Skin of body (tissue), 1 donor: ENCODE measurements at regions not wholly inside any gene's neighbourhood (a gene's known extent, or its start where the extent isn't known, plus 50 kb on each side); places are given as distances from the start of the nearest gene placed in this dataset.
"Not testable (repeated sequence)": the region's sequence is repeated elsewhere in the genome, so short reads cannot be mapped to it uniquely, and the experiment has no call there.

Experiments used
- DNase-seq: peaks from one replicate; lab custom pipeline; 2025; lab: John Stamatoyannopoulos, UW

DNA sequence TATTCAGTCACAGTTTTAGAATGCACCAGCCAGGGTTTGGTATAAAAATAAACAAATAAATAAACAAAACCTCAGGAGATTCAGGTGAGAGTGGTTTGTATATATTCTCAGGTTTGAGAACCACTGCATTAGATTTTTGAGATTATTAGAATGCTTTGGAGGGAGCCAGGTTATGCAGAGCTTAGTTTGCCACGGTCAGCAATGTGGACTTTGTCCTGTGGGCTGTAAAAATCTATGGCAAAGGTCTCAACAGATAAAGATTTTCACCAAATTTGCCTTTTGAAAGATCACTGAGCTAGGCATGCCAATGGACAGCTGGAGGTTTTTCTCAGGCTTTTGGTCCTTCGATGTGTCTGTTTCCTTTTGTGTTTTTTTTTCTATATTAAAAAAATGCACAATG, 650.1 kb upstream of the RAG2 start:
- DNase-seq: no peak

DNA sequence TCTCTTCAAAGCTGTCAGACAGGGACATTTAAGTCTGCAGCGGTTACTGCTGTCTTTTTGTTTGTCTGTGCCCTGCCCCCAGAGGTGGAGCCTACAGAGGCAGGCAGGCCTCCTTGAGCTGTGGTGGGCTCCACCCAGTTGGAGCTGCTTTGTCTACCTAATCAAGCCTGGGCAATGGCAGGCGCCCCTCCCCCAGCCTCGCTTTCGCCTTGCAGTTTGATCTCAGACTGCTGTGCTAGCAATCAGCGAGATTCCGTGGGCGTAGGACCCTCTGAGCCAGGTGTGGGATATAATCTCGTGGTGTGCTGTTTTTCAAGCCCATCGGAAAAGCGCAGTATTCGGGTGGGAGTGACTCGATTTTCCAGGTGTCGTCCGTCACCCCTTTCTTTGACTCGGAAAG, 648.1 kb upstream of the RAG2 start:
- not testable (repeated sequence) for DNase-seq

DNA sequence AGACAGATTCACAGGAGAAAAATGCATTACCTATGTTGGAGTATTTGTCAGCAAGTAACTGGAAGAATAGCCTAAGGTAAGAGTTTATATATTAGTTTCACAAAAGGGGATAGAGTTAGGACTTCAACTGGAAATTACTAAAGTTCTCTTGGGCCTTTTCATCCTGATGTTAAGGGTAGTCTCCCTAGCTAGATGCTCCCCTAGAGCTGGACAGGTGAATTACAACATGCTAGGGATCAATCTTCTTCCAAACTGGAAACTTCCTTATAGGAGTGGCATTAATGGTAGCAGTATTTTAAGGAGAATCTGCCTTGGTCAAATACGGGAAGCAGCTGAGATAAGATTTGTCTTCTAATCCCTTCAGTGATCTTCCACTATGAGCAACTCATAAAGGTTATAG, 632.8 kb upstream of the RAG2 start:
- no peak for DNase-seq

DNA sequence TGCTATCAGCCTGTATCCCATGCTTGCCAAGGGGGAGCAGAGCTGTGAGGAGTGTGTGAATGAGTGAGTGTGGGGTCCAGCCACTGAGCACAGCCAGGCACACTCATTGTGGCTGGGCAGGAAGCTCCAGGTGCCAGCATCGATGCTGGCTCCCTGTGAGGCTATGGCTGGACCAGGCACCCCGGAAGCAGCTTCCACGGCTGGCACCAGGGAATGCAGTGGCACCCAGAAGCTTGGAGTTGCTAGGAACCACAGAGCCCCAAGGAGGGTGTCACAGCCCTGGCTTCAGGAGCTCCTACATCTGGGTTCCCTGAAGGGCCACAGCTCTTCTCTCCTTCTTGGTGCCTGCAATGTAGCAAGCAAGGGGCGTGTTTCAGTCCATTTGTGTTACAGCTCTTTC, 625.9 kb upstream of the RAG2 start:
- DNase-seq: no peak

DNA sequence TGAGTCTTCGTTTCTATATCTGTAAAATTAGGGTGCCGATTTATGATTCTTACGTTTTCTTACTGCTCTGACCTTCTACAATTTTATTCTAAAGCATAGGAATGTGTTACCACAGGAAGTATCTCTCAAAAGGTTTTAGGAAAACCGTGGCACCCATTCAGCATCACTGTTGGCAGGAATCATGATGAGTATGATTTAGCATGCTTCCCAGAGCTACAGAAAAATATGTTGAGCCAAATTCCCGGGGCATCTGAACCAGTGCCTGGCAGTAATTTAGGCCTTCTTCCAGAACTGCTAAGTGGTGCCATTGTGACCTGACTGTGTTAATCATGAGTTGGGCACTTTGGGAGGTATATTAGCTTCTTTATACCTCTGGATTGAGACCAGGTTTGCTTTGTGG, 605.0 kb upstream of the RAG2 start:
- no peak for DNase-seq

DNA sequence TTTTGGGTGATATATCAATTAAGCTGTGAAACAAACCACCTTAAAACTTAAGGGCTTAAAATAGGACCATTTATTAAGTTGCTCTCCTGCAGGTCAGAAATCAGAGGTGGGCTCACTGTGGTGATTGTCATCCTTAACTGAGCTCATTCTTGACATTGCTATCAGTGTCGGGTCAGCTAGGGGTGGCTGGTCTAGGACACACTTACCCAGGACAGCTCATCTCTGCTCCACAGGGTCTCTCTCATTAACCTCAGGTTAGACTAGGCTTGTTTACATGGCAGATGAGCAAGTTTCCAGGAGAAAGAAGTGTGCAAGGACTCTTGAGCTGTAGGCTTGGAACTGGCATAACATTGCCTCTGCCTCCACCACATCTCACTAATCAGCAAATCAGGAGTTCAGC, 601.0 kb upstream of the RAG2 start:
- DNase-seq: no peak

DNA sequence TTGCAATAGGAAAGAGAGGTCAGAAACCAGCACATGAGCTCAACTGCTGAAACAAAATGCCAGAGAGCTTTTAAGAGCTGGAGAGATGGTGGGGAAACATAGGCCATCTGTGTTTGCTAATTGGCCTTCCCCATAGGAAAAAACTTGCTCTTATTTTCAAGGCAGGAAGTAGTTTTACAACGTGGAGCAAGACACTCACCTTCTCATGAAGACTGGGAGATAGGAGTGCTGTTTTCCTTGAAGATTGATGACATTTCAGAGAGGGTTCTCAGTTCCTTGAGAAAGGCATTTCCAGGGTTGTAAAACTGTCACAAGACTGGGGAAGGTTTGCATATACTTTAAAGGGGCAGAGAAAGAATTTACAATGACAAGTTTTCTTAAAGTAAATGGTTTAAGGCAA, 586.3 kb upstream of the RAG2 start:
- no peak for DNase-seq

DNA sequence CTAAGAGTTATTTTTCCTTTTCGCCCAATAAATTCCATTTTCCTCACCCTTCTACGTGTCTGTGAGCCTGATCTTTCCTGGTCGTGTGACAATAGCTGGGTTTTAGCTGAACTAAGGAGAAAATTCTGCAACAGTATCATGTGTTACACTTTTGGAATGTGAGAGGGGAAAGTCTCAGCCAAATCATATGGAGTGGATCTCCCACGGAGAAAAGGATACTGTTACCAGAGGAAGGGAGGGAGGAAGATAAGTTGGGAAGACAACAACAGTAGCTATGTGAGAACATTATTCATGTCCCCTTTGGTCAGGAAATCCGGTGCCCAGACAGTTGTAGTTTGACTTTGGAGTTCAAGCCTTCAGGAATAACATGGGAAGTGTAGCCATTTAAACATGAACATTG, 584.0 kb upstream of the RAG2 start:
- DNase-seq: peak; percentile 59

DNA sequence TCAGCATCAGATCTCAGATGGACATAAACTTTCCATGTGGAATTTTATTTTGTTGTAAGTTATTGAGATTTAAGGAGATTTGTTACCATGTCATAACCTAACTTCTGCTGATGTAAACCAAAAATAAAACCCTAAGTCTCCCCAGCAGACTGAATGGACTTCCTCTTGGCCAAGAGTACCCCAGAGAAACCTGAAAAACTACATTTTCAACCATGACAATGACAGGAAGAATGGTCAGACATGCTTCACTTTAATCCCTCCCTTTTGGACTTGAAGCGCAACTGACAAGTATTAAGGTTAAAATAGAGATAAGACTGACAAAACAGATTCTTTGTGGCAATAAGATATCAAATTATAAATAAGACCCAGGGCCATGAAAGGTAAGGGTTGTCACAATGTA, 579.7 kb upstream of the RAG2 start:
- DNase-seq: no peak

DNA sequence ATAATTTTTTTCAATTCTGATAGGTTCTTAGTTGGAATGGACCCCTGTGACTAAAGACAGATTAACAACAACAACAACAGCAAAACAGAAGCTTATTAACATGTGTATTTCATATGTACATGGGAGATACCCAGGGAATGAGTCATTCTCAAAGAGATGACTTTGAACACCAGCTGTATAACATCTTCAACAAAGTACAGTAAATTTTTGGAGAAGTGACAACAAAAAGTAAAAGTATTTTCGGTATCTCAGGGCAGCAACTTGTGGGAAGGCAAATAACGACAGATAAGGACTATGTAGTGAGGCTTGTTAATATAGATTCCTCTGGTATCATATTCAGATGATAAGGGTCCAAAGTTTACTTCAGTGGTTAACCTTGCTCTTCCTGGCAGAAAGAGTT, 573.4 kb upstream of the RAG2 start:
- no peak for DNase-seq

DNA sequence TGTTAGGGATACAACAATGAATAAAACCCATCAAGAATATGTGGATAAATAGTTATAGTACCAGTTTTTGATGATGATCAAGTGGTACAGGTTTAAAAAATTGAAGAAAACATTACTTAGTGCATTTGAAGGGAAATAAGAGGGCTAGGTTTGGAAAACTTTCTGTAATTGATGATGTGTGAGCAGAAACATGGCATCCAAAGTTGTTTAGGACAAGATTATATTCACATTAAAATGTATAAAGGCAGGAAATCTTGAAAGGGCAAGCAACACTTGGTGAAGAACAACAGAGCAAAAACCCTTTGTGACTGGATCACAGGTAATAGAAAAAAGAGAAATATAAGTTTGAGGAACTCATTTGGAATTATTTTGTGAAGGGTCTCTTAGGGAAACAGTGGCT, 572.3 kb upstream of the RAG2 start:
- no peak for DNase-seq

DNA sequence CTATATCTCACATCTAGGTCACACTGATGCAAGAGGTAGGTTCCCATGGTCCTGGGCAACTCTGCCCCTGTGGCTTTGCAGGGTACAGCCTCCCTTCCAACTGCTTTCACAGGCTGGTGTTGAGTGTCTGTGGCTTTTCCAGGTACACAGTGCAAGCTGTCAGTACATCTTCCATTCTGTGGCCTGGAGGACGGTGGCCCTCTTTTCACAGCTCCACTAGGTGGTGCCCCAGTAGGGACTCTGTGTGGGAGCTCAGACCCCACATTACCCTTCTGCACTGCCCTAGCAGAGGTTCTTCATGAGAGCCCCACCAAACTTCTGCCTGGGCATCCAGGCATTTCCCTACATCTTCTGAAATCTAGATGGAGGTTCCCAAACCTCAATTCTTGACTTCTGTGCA, 547.4 kb upstream of the RAG2 start:
- not testable (repeated sequence) for DNase-seq

DNA sequence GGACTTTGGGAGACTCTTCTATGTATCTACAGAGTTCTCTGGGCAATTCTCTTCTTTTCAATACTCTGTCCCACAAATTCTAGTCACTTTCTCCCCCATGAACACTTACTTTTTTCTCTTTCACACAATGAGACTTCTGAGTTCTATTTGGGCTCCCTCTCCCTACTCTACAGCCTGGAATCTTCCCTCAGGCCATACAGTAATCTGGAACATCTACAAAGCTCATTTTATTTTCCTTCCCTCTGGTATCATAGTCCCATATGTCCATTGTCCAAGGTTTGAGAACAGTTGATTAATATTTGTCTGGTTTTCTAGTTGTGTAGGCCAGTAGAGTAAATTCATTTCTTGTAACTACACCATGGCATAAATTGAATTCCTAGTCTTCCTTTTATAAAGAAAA, 544.6 kb upstream of the RAG2 start:
- DNase-seq: no peak

DNA sequence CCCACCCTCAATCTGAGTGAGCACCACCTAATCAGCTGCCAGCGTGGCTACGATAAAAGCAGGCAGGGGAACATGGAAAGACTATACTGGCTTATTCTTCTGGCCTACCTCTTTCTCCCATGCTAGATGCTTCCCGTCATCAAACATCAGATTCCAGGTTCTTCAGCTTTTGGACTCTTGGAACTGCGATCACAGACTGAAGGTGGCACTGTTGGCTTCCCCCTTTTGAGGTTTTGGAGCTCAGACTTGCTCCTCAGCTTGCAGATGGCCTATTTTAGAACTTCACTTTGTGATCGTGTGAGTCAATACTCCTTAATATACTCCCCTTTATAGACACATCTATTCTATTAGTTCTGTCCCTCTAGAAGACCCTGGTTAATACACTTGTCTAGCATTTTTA, 543.7 kb upstream of the RAG2 start:
- no peak for DNase-seq

DNA sequence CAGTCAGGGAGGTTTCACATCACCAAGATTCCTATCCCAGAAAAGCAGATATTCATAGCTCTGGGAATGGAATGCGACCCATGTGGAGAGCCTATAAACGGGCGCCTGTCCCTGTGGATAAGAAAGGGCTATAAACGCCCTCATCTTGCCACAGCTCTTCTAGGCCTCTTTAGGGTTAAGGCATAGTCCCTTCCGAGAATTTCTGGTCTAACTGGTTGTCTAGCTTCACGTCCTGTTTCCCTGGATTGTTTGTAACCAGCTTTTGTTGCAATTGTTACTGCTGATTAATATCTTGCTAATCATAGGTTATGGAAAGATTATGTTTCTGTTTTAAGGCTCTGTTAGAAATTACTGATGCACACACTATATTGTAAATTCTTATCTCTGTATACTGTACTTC, 537.6 kb upstream of the RAG2 start:
- not testable (repeated sequence) for DNase-seq

DNA sequence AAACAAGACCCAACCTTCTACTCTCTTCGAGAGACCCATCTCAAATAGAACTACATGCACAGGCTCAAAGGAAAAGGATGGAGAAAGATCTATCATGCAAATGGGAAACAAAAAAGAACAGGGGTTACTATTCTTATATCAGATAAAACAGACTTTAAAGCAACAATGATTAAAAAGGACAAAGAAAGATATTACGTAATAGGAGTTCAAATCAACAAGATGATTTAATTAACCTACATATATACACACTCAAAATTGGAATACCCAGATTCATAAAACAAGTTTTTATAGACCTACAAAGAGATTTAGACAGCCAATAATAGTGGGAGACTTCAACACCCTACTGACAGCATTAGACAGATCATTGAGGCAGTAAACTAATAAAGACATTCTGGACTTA, 536.6 kb upstream of the RAG2 start:
- DNase-seq: no peak

DNA sequence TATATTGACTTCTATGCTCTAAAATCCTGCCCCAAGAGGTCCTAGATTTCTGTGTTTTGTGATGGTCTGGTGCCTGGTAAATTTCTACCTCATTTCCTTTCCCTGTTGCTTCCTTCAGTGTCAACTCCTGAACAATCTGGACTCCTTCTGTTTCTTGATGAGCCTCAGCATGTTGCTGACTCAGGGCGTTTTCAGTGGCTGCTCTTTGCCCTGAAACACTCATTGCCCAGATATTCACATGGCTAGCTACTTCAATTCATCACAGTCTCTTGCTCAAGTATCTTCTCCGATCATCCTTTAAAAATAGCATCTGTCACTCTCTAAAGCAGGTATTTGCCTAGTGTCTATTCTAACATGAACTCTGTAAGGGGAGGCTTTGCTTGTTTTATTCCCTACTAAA, 526.3 kb upstream of the RAG2 start:
- no peak for DNase-seq

DNA sequence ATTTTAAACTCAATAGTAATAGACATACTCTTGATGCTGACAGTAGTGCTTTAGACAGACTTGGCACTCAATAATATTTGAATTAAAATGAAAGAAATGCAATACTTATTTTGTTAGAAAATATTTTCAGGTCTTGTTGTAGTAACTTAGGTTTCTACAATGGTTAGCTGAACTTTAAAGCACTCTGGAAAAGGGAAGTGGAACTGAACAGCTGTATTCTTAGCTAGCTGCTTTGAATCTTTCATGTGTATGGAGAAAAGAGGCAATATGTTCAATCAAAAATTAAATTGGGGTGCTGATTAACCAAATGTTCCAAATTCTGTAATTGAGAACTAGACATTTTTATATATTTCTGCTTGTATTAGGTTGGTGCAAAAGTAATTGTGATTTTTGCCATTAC, 517.9 kb upstream of the RAG2 start:
- DNase-seq: no peak

DNA sequence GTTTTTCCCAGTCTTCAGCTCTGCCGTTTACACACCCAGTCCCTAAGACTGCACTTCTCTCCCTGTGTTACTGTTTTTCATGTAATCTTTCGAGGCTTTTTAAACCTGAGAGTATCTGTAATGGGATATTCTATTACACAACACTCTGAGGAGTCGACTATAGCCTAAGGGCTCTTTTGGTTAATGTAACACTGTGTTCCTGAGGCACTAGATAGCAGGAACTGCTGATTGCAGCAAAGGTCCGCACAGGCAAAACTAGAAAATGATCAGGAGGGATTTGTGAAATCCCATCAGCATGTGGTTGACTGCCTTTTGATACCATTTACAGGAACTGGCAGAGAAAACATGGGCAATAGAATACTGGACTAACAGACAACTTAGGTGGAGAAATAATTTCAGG, 512.3 kb upstream of the RAG2 start:
- no peak for DNase-seq

DNA sequence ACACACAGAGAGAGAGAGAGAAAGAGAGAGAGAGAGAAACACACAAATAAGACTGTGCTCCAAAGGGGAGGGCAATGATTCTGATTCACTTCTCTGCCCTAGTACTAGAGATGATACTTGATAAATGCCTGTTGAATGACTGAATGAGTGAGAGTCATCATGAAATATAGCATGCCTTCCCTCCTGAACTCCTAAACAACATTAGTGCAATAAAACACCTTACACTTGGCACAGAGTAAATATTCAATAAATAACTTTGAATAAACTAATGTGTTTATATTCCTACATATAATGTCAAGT, 511.2 kb upstream of the RAG2 start:
- DNase-seq: no peak

DNA sequence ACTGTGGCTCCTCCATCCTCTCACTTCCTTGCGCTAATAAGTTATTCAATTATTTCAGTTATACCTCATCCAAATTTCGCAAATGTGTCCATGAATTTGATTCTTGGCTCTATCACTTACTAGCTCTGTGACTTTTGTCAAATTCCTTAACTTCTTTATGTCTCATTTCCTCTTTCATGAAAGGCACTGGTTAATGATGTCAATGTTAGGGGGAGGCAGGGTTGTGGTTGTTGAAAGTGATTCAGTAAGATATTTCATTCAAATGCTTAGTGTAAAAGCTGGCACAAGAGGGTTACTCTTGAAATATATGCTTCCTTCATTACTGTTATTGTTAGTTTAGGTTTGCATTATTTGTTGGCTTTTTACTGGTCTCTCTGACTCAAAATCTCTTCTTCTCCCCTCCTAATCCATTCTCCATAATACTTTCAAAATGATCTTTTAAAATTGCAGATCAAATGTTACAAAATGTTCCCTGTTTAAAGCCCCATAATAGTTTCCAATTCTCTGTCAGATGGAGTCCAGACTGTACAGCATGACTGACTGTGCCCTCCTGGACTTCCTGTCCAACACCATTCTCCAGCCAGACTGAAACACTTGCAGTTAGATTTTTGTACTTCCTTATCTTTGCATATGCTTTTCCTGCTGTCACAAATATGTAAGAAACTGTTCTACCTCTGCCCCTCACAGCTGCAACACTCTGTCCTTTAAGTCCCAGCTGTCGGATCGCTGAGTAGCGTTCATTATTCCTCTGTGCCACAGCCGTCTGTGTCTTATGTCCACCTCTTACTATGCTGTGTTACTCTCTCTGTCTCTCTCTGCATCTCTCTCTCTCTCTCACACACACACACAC, 510.6 kb upstream of the RAG2 start:
- no peak for DNase-seq

DNA sequence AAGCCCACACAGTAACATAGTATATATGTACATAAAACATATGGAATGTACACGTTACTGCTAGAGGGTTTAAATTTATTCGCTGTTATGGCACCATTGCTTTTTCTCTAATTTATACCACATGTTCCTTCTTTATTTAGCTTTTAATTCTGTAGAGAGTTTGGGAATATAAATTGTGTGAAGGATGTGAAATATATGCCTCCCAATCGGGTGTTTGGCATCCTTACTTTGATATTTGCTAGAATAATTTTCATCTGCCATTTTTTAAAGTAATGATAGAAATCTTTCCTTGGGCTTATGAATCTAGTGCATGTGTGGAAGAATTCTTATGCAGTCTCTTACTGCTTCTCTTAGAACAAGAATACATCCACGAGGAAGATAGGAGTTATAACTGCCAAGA, 509.8 kb upstream of the RAG2 start:
- DNase-seq: no peak

DNA sequence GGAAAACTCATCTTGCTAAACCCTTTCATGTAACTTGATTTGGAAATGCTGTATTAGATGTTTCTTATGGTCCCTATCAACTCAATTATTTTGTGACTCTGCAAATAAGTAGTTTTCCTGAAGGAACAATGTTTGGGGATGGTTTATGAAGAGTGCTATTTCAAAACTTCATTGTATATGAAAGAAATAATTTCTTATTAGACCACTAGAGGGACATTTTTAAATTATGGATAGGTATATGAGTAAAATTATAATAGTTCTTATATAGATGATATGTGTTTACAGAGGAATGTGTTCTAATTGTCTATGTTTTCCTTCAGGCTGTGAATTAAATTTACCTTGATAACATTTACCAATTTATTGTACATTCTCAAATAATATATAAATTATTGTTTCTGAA, 509.4 kb upstream of the RAG2 start:
- no peak for DNase-seq

DNA sequence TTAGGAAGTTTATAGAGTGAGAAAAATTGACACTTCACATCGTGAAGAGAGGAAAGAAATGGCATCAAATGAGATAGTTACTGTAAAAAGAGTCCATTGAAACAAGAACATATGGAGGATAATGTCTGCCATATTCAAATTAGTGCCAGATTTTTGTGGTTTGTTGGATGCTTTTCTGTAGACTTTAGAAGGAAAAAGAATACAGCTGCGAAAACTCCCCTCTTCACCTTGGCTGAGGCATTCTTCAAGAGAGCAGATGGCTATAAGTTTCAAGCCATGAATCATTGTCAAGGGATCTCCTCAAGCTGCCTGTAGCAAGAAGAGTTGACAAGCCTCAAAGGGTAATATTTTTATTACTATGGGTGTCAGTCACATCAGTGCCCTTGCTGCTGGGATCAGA, 507.4 kb upstream of the RAG2 start:
- peak; percentile 34 for DNase-seq
